MM.1S (cell line): ENCODE measurements at regions not wholly inside any gene's neighbourhood (a gene's known extent, or its start where the extent isn't known, plus 50 kb on each side); places are given as distances from the start of the nearest gene placed in this dataset.

Experiments
- DNase-seq: peaks from one replicate; pipeline ENCODE4 v3.0.0-alpha.2; 2015
- H2AFZ ChIP-seq: fragments of 300-600 bp; sonication (generic); 2 replicates; pipeline ENCODE4 v1.6.0; 2016; ENCODE audit warnings: antibody characterized with exemption, low read length
- H3F3A ChIP-seq: fragments of 300-600 bp; sonication (generic); 2 replicates; pipeline ENCODE4 v1.6.1; 2016; ENCODE audit warnings: mild to moderate bottlenecking, antibody characterized with exemption, low read length, moderate library complexity, mixed read lengths; ENCODE audit not compliant: insufficient read depth
- H3K27ac ChIP-seq: fragments of 300-600 bp; sonication (generic); 2 replicates; pipeline ENCODE4 v1.5.1; 2016; ENCODE audit warnings: mild to moderate bottlenecking, low read length
- H3K27me3 ChIP-seq: fragments of 300-600 bp; sonication (generic); replicated peaks from 2 replicates; pipeline ENCODE4 v1.6.0; 2016; ENCODE audit warnings: low read length; ENCODE audit not compliant: insufficient read depth
- H3K36me3 ChIP-seq: fragments of 300-600 bp; sonication (generic); replicated peaks from 2 replicates; pipeline ENCODE4 v1.6.1; 2016; ENCODE audit warnings: mild to moderate bottlenecking, low read length, mixed read lengths; ENCODE audit not compliant: insufficient read depth
- H3K4me1 ChIP-seq: fragments of 300-600 bp; sonication (generic); 2 replicates; pipeline ENCODE4 v1.6.1; 2016; ENCODE audit warnings: low read length, mixed read lengths
- H3K4me2 ChIP-seq: fragments of 300-600 bp; sonication (generic); 2 replicates; pipeline ENCODE4 v1.6.0; 2016; ENCODE audit warnings: low read depth, low read length
- H3K4me3 ChIP-seq: fragments of 300-600 bp; sonication (generic); 2 replicates; pipeline ENCODE4 v1.5.1; 2016; ENCODE audit warnings: low read length, mixed read lengths
- H3K79me2 ChIP-seq: fragments of 300-600 bp; sonication (generic); 2 replicates; pipeline ENCODE4 v1.6.1; 2016; ENCODE audit warnings: mixed run types, low read length, mixed read lengths
- H3K9ac ChIP-seq: fragments of 300-600 bp; sonication (generic); 2 replicates; pipeline ENCODE4 v1.6.1; 2016; ENCODE audit warnings: low read length, mixed read lengths
- H3K9me2 ChIP-seq: fragments of 300-600 bp; sonication (generic); replicated peaks from 2 replicates; pipeline ENCODE4 v1.6.1; 2016; ENCODE audit warnings: mild to moderate bottlenecking, low read length, mixed read lengths; ENCODE audit not compliant: insufficient read depth
- H3K9me3 ChIP-seq: fragments of 300-600 bp; sonication (generic); replicated peaks from 2 replicates; pipeline ENCODE4 v1.6.1; 2016; ENCODE audit warnings: mild to moderate bottlenecking, low read length, mixed read lengths; ENCODE audit not compliant: insufficient read depth
- H4K20me1 ChIP-seq: fragments of 300-600 bp; sonication (generic); 2 replicates; pipeline ENCODE4 v1.6.1; 2016; ENCODE audit warnings: mild to moderate bottlenecking, low read length, moderate library complexity, mixed read lengths; ENCODE audit not compliant: insufficient read depth
- CTCF ChIP-seq: fragments of 300-600 bp; sonication (generic); IDR thresholded peaks from 2 replicates; pipeline ENCODE4 v1.5.1; 2016; ENCODE audit warnings: antibody characterized with exemption, low read length, mixed read lengths
- EZH2 ChIP-seq: fragments of 300-600 bp; sonication (generic); optimal IDR thresholded peaks from 2 replicates; pipeline ENCODE3; 2017; ENCODE audit warnings: low read depth, mild to moderate bottlenecking, antibody characterized with exemption, low read length, mixed read lengths
- EZH2phosphoT487 ChIP-seq: fragments of 300-600 bp; sonication (generic); IDR thresholded peaks from 2 replicates; pipeline ENCODE4 v1.6.1; 2018; ENCODE audit warnings: antibody characterized with exemption, low read length

GRCh38 chr12:46958599-46959290, 120.7 kb upstream of the PCED1B start:
- Histone ChIP-seq H3K4me2 (no peak overlapping the region), H4K20me1 (no peaks in the 10 kb centered on the region), H3K27ac (no peak overlapping the region), H3K79me2 (no peaks in the 10 kb centered on the region), H2AFZ (no peak overlapping the region), H3K9me2 (no peaks in the 10 kb centered on the region), H3K27me3 (no peaks in the 10 kb centered on the region), H3K36me3 (no peaks in the 10 kb centered on the region), H3F3A (no peaks in the 10 kb centered on the region), H3K4me3 (no peak overlapping the region), H3K9me3 (no peaks in the 10 kb centered on the region), H3K9ac (no peak overlapping the region), H3K4me1 (no peaks in the 10 kb centered on the region)
- no peak for TF ChIP-seq CTCF
- no peak for TF ChIP-seq EZH2
- TF ChIP-seq EZH2phosphoT487 = no peak
- no peak for DNase-seq

- H3K27ac ChIP-seq = no peak overlapping the region
- DNase-seq = no peak
- H2AFZ ChIP-seq = no peak overlapping the region
- H3K4me2 ChIP-seq = no peak overlapping the region
- no peaks in the 10 kb centered on the region for H4K20me1 ChIP-seq
- no peaks in the 10 kb centered on the region for H3K36me3 ChIP-seq
- no peaks in the 10 kb centered on the region for H3K4me1 ChIP-seq
- TF ChIP-seq EZH2 (no peak), EZH2phosphoT487 (no peak), CTCF (no peak)
- H3K79me2 ChIP-seq = no peaks in the 10 kb centered on the region
- H3K9me3 ChIP-seq = no peaks in the 10 kb centered on the region
- no peaks in the 10 kb centered on the region for H3K9me2 ChIP-seq
- H3K27me3 ChIP-seq = no peaks in the 10 kb centered on the region
- H3F3A ChIP-seq = no peaks in the 10 kb centered on the region
- H3K4me3 ChIP-seq = no peak overlapping the region
- H3K9ac ChIP-seq = no peak overlapping the region
These were observed 119.9 kb upstream of the PCED1B start for GRCh38 chr12:46959502-46959901.

GRCh38 chr12:46960681-46961080, 118.7 kb upstream of the PCED1B start:
- no peaks in the 10 kb centered on the region for H3K9me2 ChIP-seq
- no peaks in the 10 kb centered on the region for H3K79me2 ChIP-seq
- H3K9me3 ChIP-seq = no peaks in the 10 kb centered on the region
- TF ChIP-seq EZH2 = no peak
- TF ChIP-seq CTCF = no peak
- TF ChIP-seq EZH2phosphoT487 = no peak
- no peak for DNase-seq
- H3K27me3 ChIP-seq = no peaks in the 10 kb centered on the region
- H2AFZ ChIP-seq = no peak overlapping the region
- no peak overlapping the region for H3K27ac ChIP-seq
- H3K9ac ChIP-seq = no peak overlapping the region
- H3F3A ChIP-seq = no peaks in the 10 kb centered on the region
- H3K4me2 ChIP-seq = no peak overlapping the region
- no peaks in the 10 kb centered on the region for H4K20me1 ChIP-seq
- no peaks in the 10 kb centered on the region for H3K36me3 ChIP-seq
- H3K4me1 ChIP-seq = no peaks in the 10 kb centered on the region
- H3K4me3 ChIP-seq = no peak overlapping the region
